Prostate gland (tissue), 2 donors: ENCODE measurements at regions not wholly inside any gene's neighbourhood (a gene's known extent, or its start where the extent isn't known, plus 50 kb on each side); places are given as distances from the start of the nearest gene placed in this dataset.

Experiments
- DNase-seq: peaks from one replicate; pipeline ENCODE4 v3.0.0-alpha.2; 2019; ENCODE audit warnings: low spot score
- H3K27ac ChIP-seq, 2 donors: fragments of 200-600 bp; sonication (generic); 2 replicates each; pipeline ENCODE4 v1.5.1; 2017 to 2019
- H3K27me3 ChIP-seq: fragments of 200-600 bp; sonication (generic); replicated peaks from 2 replicates; pipeline ENCODE4 v1.5.1; 2019; ENCODE audit not compliant: insufficient read depth
- H3K36me3 ChIP-seq, 2 donors: fragments of 200-600 bp; sonication (generic); 1 replicate in 1 of 2; 2 replicates in 1 of 2; pipeline versions ENCODE4 v1.5.1 to v1.8.1; 2017 to 2019
- H3K4me1 ChIP-seq: fragments of 200-600 bp; sonication (generic); replicated peaks from 2 replicates; pipeline ENCODE4 v1.5.1; 2019
- H3K4me3 ChIP-seq, 2 donors: fragments of 200-600 bp; sonication (generic); 2 replicates each; pipeline ENCODE4 v1.5.1; 2017 to 2019
- H3K9me3 ChIP-seq: fragments of 200-600 bp; sonication (generic); 2 replicates; pipeline ENCODE4 v1.5.1; 2017
- CTCF ChIP-seq, 4 experiments: fragments of 200-600 bp in 2 of 4; fragments of 450-650 bp in 2 of 4; sonication (generic) in 2 of 4; IDR thresholded peaks; 1 replicate in 3 of 4; 2 replicates in 1 of 4; pipeline ENCODE4 v1.5.1; 2016 to 2019; ENCODE audit warnings: antibody characterized with exemption in 4 of 4, mild to moderate bottlenecking in 2 of 4, moderate library complexity in 2 of 4
- POLR2A ChIP-seq: fragments of 450-650 bp; IDR thresholded peaks from one replicate; pipeline ENCODE4 v1.6.1; 2016; ENCODE audit warnings: antibody characterized with exemption, mild to moderate bottlenecking
- POLR2AphosphoS5 ChIP-seq: sonication (generic); formaldehyde crosslinking; IDR thresholded peaks from one replicate; pipeline ENCODE4 v1.6.1; 2017; ENCODE audit warnings: antibody characterized with exemption
- WGBS: methylation state at CpG from one replicate; pipeline ENCODE4 v1.1.5; 2018; 5-methylcytosine and 5-hydroxymethylcytosine counted together
- intact Hi-C: fragments of 100-400 bp; cut with DNase I; formaldehyde crosslinking; loops from one replicate; pipeline ENCODE4 v1.14.2; 2022

GRCh38 chr18:72637299-72637698, 93.2 kb upstream of the CBLN2 start:
- 85% methylated on average over 6 of the region's 6 CpGs for WGBS
- Histone ChIP-seq H3K4me3 (no peak overlapping the region), H3K27ac (no peak overlapping the region), H3K4me1 (no peaks in the 10 kb centered on the region), H3K9me3 (no peaks in the 10 kb centered on the region), H3K27me3 (no peaks in the 10 kb centered on the region), H3K36me3 (no peaks in the 10 kb centered on the region)
- no peak for DNase-seq
- no peak for TF ChIP-seq CTCF (IDR thresholded peaks at IDR 0.05)
- TF ChIP-seq POLR2A = no peak
- no peak for TF ChIP-seq POLR2AphosphoS5
- intact Hi-C loops = no loop called here

- intact Hi-C loops = no loop called here
- no peaks in the 10 kb centered on the region for H3K27me3 ChIP-seq
- TF ChIP-seq POLR2AphosphoS5 (no peak), POLR2A (no peak), CTCF (IDR thresholded peaks at IDR 0.05) (no peak)
- H3K9me3 ChIP-seq = no peaks in the 10 kb centered on the region
- no peak overlapping the region for H3K4me3 ChIP-seq
- no peak for DNase-seq
- no peak overlapping the region for H3K27ac ChIP-seq
- no peaks in the 10 kb centered on the region for H3K36me3 ChIP-seq
- no peaks in the 10 kb centered on the region for H3K4me1 ChIP-seq
These were observed 92.5 kb upstream of the CBLN2 start for GRCh38 chr18:72636611-72637010.

GRCh38 chr18:72634500-72634899, 90.4 kb upstream of the CBLN2 start:
- Histone ChIP-seq H3K4me1 (no peaks in the 10 kb centered on the region), H3K27ac (no peak overlapping the region), H3K36me3 (no peaks in the 10 kb centered on the region), H3K9me3 (no peaks in the 10 kb centered on the region), H3K27me3 (no peaks in the 10 kb centered on the region), H3K4me3 (no peak overlapping the region)
- TF ChIP-seq CTCF (IDR thresholded peaks at IDR 0.05) = no peak
- no peak for TF ChIP-seq POLR2AphosphoS5
- TF ChIP-seq POLR2A = no peak
- WGBS = 43% methylated on average over 2 of the region's 2 CpGs
- intact Hi-C loops = no loop called here
- no peak for DNase-seq

- no peak overlapping the region for H3K27ac ChIP-seq
- 49% methylated on average over 5 of the region's 5 CpGs for WGBS
- TF ChIP-seq POLR2AphosphoS5 (no peak), POLR2A (no peak), CTCF (IDR thresholded peaks at IDR 0.05) (no peak)
These were observed 86.8 kb upstream of the CBLN2 start for GRCh38 chr18:72630991-72631390.

GRCh38 chr18:72623444-72623843, 79.3 kb upstream of the CBLN2 start:
- WGBS = 72% methylated on average over 4 of the region's 4 CpGs
- intact Hi-C loops = no loop called here
- H3K27ac ChIP-seq = no peak overlapping the region

More at GRCh38 chr18:72630991-72631390, 86.8 kb upstream of the CBLN2 start:
- no peak overlapping the region for H3K4me3 ChIP-seq
- DNase-seq = no peak
- intact Hi-C loops = no loop called here
- no peaks in the 10 kb centered on the region for H3K27me3 ChIP-seq
- no peaks in the 10 kb centered on the region for H3K4me1 ChIP-seq
- no peaks in the 10 kb centered on the region for H3K9me3 ChIP-seq
- no peaks in the 10 kb centered on the region for H3K36me3 ChIP-seq

More at GRCh38 chr18:72623444-72623843, 79.3 kb upstream of the CBLN2 start:
- no peaks in the 10 kb centered on the region for H3K36me3 ChIP-seq
- no peaks in the 10 kb centered on the region for H3K4me1 ChIP-seq
- no peak for DNase-seq
- TF ChIP-seq POLR2AphosphoS5 = no peak
- TF ChIP-seq CTCF (IDR thresholded peaks at IDR 0.05) = no peak
- no peak for TF ChIP-seq POLR2A
- no peaks in the 10 kb centered on the region for H3K27me3 ChIP-seq
- no peak overlapping the region for H3K4me3 ChIP-seq
- H3K9me3 ChIP-seq = no peaks in the 10 kb centered on the region
